Mesenchymal stem cell (in vitro differentiated cells and primary cell): ENCODE measurements at regions not wholly inside any gene's neighbourhood (a gene's known extent, or its start where the extent isn't known, plus 50 kb on each side); places are given as distances from the start of the nearest gene placed in this dataset.

ENCODE experiments used
- DNase-seq: peaks from one replicate; pipeline ENCODE4 v3.0.0-alpha.2; 2013
- H2AFZ ChIP-seq: one replicate; pipeline ENCODE4 v1.6.1; 2013; ENCODE audit warnings: low read depth, mild to moderate bottlenecking, control low read depth, inconsistent platforms, low read length, moderate library complexity
- H2AK5ac ChIP-seq: 2 replicates; pipeline ENCODE4 v1.6.1; 2013; ENCODE audit warnings: low read length, moderate library complexity, mild to moderate bottlenecking, inconsistent platforms; ENCODE audit not compliant: severe bottlenecking
- H2BK120ac ChIP-seq: one replicate; pipeline ENCODE4 v1.6.1; 2013; ENCODE audit warnings: low read depth, mild to moderate bottlenecking, inconsistent platforms, low read length, moderate library complexity
- H2BK12ac ChIP-seq, 2 experiments: one replicate each; pipeline ENCODE4 v1.6.1; 2013; ENCODE audit warnings: inconsistent platforms in 2 of 2, low read length in 2 of 2, mild to moderate bottlenecking in 2 of 2, moderate library complexity in 2 of 2, control low read depth in 1 of 2
- H2BK15ac ChIP-seq: one replicate; pipeline ENCODE4 v1.6.1; 2013; ENCODE audit warnings: mild to moderate bottlenecking, low read depth, inconsistent platforms; ENCODE audit not compliant: poor library complexity, severe bottlenecking
- H2BK5ac ChIP-seq: 2 replicates; pipeline ENCODE4 v1.6.1; 2013; ENCODE audit warnings: low read depth, mild to moderate bottlenecking, low read length, control low read depth, inconsistent platforms; ENCODE audit not compliant: poor library complexity, severe bottlenecking
- H3K14ac ChIP-seq, 2 experiments: one replicate each; pipeline ENCODE4 v1.6.1; 2013; ENCODE audit warnings: inconsistent platforms in 2 of 2, low read length in 2 of 2, control low read depth in 1 of 2, mild to moderate bottlenecking in 1 of 2, moderate library complexity in 1 of 2
- H3K18ac ChIP-seq, 2 experiments: one replicate each; pipeline ENCODE4 v1.6.1; 2013; ENCODE audit warnings: inconsistent platforms in 2 of 2, low read length in 2 of 2, control low read depth in 1 of 2, low read depth in 1 of 2, mild to moderate bottlenecking in 1 of 2
- H3K23ac ChIP-seq, 2 experiments: one replicate each; pipeline ENCODE4 v1.6.1; 2013; ENCODE audit warnings: inconsistent platforms in 2 of 2, low read length in 2 of 2, mild to moderate bottlenecking in 2 of 2, moderate library complexity in 2 of 2, control low read depth in 1 of 2
- H3K27ac ChIP-seq: 2 replicates; pipeline ENCODE4 v1.5.1; 2013; ENCODE audit warnings: mild to moderate bottlenecking, moderate library complexity, low read length, control low read depth, inconsistent platforms; ENCODE audit not compliant: poor library complexity, severe bottlenecking
- H3K27me3 ChIP-seq, 2 experiments: 2 replicates each; pipeline versions ENCODE4 v1.6.1 to v1.7.0; 2013; ENCODE audit warnings: low read length in 2 of 2, mild to moderate bottlenecking in 2 of 2, moderate library complexity in 2 of 2, control low read depth in 1 of 2, inconsistent platforms in 1 of 2; ENCODE audit not compliant: control insufficient read depth in 1 of 2, insufficient read depth in 1 of 2
- H3K36me3 ChIP-seq, 2 experiments: 2 replicates each; pipeline versions ENCODE4 v1.6.1 to v1.7.0; 2013; ENCODE audit warnings: low read length in 2 of 2, control low read depth in 1 of 2, inconsistent platforms in 1 of 2, low read depth in 1 of 2, mild to moderate bottlenecking in 1 of 2; ENCODE audit not compliant: insufficient read depth in 2 of 2, control insufficient read depth in 1 of 2
- H3K4ac ChIP-seq, 2 experiments: one replicate each; pipeline ENCODE4 v1.6.1; 2013; ENCODE audit warnings: inconsistent platforms in 2 of 2, low read length in 2 of 2, mild to moderate bottlenecking in 2 of 2, moderate library complexity in 2 of 2, control low read depth in 1 of 2, low read depth in 1 of 2
- H3K4me1 ChIP-seq: 2 replicates; pipeline ENCODE4 v1.6.1; 2013; ENCODE audit warnings: low read depth, low read length, control low read depth; ENCODE audit not compliant: control insufficient read depth, insufficient read depth
- H3K4me2 ChIP-seq: 2 replicates; pipeline ENCODE4 v1.6.1; 2013; ENCODE audit warnings: low read length, mild to moderate bottlenecking, inconsistent platforms; ENCODE audit not compliant: poor library complexity, severe bottlenecking
- H3K4me3 ChIP-seq, 2 experiments: 2 replicates each; pipeline versions ENCODE4 v1.5.1 to v1.7.0; 2013; ENCODE audit warnings: low read length in 2 of 2, mild to moderate bottlenecking in 2 of 2, control low read depth in 1 of 2, low read depth in 1 of 2; ENCODE audit not compliant: insufficient read depth in 1 of 2
- H3K79me1 ChIP-seq: replicated peaks from 2 replicates; pipeline ENCODE4 v1.6.1; 2013; ENCODE audit warnings: mild to moderate bottlenecking, control low read depth, low read length, inconsistent platforms; ENCODE audit not compliant: poor library complexity, severe bottlenecking
- H3K9ac ChIP-seq: 2 replicates; pipeline ENCODE4 v1.7.0; 2013; ENCODE audit warnings: mild to moderate bottlenecking, low read length, moderate library complexity
- H3K9me3 ChIP-seq: 2 replicates; pipeline ENCODE4 v1.7.0; 2013; ENCODE audit warnings: mild to moderate bottlenecking, low read length; ENCODE audit not compliant: control insufficient read depth
- H4K8ac ChIP-seq: one replicate; pipeline ENCODE4 v1.6.1; 2013; ENCODE audit warnings: inconsistent platforms, mild to moderate bottlenecking, low read length, moderate library complexity
- H4K91ac ChIP-seq: one replicate; pipeline ENCODE4 v1.6.1; 2013; ENCODE audit warnings: mild to moderate bottlenecking, low read length, inconsistent platforms
- WGBS: methylation state at CpG from one replicate; pipeline ENCODE4 v1.1.7; 2013; ENCODE audit warnings: mixed read lengths; 5-methylcytosine and 5-hydroxymethylcytosine counted together

DNA sequence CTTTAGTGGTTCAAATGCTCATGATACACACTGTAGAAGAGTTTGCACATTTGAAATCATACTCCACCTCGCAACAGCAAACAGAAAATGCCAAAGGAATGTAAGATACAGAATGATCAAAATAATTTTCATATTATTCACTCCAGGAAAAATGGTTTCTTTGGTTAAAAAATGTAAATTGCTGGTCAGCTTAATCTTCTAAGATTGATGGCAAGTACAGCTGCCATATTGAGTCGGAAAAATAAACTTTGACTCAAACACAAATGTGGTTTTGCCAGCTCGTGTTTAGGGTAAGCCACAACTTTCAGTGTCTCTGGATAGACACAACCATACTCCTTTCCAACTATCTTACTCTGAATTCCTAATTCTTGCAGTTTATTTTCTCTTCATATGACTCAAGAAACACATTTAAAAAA, 154.9 kb upstream of the SMIM21 start:
- Histone ChIP-seq H2BK15ac (no peak overlapping the region), H3K36me3 (no peaks in the 10 kb centered on the region), H2AK5ac (no peak overlapping the region), H3K9me3 (no peaks in the 10 kb centered on the region), H3K4ac (no peak overlapping the region), H4K8ac (no peak overlapping the region), H2BK120ac (no peak overlapping the region), H3K4me2 (no peak overlapping the region), H3K27me3 (no peaks in the 10 kb centered on the region), H3K27ac (no peak overlapping the region), H3K4me1 (no peaks in the 10 kb centered on the region), H3K18ac (no peak overlapping the region), H2AFZ (no peak overlapping the region), H3K23ac (no peak overlapping the region), H2BK5ac (no peak overlapping the region), H3K4me3 (no peak overlapping the region), H3K14ac (no peak overlapping the region), H4K91ac (no peak overlapping the region), H3K9ac (no peak overlapping the region), H2BK12ac (no peak overlapping the region), H3K79me1 (no peaks in the 10 kb centered on the region)
- 54% methylated on average over 2 of the region's 3 CpGs for WGBS
- no peak for DNase-seq

DNA sequence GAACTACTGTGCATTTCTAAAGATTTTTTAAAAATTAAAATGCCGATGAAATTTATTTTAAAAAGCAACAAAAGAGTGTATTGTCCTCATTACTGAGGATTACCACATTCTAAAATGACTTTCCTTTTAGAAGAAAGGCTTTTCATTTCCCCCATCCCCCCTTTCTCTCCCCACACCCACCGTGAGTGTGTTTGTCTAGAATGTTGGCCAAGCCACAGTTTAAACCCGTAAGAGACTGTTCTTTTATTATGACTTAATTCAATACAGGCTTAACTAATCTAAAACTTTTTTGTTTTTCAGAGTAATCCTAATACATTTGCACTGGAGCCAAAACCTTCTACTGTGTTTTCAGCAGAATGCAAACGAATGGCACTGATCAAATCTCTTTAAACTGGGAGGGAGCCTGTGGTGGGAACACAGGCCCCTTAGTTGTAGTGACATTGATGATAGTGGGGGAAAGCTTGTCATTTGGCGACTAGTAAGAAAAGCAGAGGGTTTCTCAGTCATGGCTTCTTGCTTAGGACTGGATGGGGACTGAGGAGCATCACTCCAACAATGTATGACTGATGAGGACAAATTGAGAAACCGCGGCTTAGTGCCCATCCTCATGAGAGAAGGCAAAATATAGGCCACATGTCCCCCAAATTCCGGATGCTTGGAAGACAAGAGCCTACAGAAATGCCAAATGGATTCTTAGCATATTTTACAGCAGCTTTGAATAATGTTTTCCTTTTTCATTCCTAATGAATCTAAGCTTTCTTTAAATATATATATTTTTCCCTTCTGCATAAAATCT, 154.0 kb upstream of the SMIM21 start:
- H4K8ac ChIP-seq, result no peak overlapping the region
- H3K79me1 ChIP-seq, result no peaks in the 10 kb centered on the region
- H3K4ac ChIP-seq, result no peak overlapping the region
- H3K18ac ChIP-seq, result no peak overlapping the region
- H4K91ac ChIP-seq, result no peak overlapping the region
- H3K27me3 ChIP-seq, result no peaks in the 10 kb centered on the region
- H2BK15ac ChIP-seq, result no peak overlapping the region
- H3K23ac ChIP-seq, result no peak overlapping the region
- no peak overlapping the region for H2AFZ ChIP-seq
- no peak overlapping the region for H2BK5ac ChIP-seq
- no peaks in the 10 kb centered on the region for H3K4me1 ChIP-seq
- no peak overlapping the region for H3K14ac ChIP-seq
- no peak for DNase-seq
- H2BK120ac ChIP-seq, result no peak overlapping the region
- no peak overlapping the region for H3K27ac ChIP-seq
- H3K9me3 ChIP-seq, result no peaks in the 10 kb centered on the region
- H3K4me3 ChIP-seq, result no peak overlapping the region
- no peak overlapping the region for H2BK12ac ChIP-seq
- no peak overlapping the region for H3K9ac ChIP-seq
- no peak overlapping the region for H2AK5ac ChIP-seq
- H3K4me2 ChIP-seq, result no peak overlapping the region
- no peaks in the 10 kb centered on the region for H3K36me3 ChIP-seq
- WGBS, result 90% methylated on average over 6 of the region's 8 CpGs

DNA sequence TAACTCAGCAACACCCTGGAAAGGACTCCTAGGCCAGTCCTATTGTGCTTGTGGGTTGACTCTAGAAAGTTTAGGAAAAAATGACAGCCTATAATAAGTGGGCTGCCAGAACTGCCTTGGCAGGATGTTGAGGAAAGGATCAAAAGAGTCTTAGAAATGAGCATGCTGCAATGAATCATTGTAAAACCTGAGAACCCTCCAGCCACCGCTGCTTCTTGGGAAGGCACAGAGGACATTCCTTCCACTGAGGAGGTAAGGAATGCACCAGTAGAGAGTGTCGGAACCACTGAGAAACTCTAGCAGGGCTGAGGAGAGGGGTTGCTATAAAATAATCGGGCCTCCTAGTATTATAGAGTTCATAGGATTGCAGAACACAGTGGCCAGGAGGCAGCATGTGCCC, 146.7 kb upstream of the SMIM21 start:
- WGBS, result 83% methylated on average over 3 of the region's 3 CpGs
- no peaks in the 10 kb centered on the region for H3K4me1 ChIP-seq

DNA sequence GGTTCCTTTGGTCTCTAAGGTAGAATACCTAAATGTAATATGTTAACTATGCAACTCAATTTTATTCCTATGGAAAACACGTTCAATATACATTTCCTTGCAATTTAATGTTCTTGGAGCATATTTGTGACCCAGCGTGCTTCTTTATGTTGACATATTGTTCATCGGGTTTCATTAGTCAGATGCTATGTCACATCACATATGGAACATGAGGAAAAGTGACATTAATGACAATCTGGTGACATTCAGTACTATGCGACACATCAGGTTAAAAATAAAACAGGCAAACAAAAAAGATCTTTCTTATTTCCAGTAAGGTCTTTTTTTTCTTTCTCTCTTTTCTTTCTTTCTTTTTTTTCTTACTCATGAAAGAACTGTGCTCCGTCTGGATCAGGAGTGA, 135.6 kb upstream of the SMIM21 start:
- Histone ChIP-seq H3K4me2 (no peak overlapping the region), H3K14ac (no peak overlapping the region), H2BK15ac (no peak overlapping the region), H3K4me1 (no peaks in the 10 kb centered on the region), H2BK120ac (no peak overlapping the region), H3K4ac (no peak overlapping the region), H3K79me1 (no peaks in the 10 kb centered on the region), H3K9ac (no peak overlapping the region), H3K27me3 (peaks cover 0 to 19% of the 10 kb centered on the region in 2 experiments), H4K8ac (no peak overlapping the region), H4K91ac (no peak overlapping the region), H2BK12ac (no peak overlapping the region), H2AFZ (no peak overlapping the region), H3K9me3 (no peaks in the 10 kb centered on the region), H2BK5ac (no peak overlapping the region), H3K4me3 (no peak overlapping the region), H2AK5ac (no peak overlapping the region), H3K27ac (no peak overlapping the region), H3K18ac (no peak overlapping the region), H3K36me3 (no peaks in the 10 kb centered on the region), H3K23ac (no peak overlapping the region)
- WGBS, result 93% methylated on average over 5 of the region's 5 CpGs
- no peak for DNase-seq

More for the DNA sequence above, 146.7 kb upstream of the SMIM21 start:
- H2BK5ac ChIP-seq, result no peak overlapping the region
- peaks cover 11% of the 10 kb centered on the region for H3K9me3 ChIP-seq
- no peak overlapping the region for H4K8ac ChIP-seq
- DNase-seq, result no peak
- no peak overlapping the region for H2BK12ac ChIP-seq
- H3K14ac ChIP-seq, result no peak overlapping the region
- H3K27ac ChIP-seq, result no peak overlapping the region
- no peak overlapping the region for H2AFZ ChIP-seq
- no peak overlapping the region for H2BK15ac ChIP-seq
- H3K23ac ChIP-seq, result no peak overlapping the region
- H3K18ac ChIP-seq, result no peak overlapping the region
- H3K27me3 ChIP-seq, result no peaks in the 10 kb centered on the region
- no peaks in the 10 kb centered on the region for H3K36me3 ChIP-seq
- no peak overlapping the region for H3K4me2 ChIP-seq
- H3K4ac ChIP-seq, result no peak overlapping the region
- H4K91ac ChIP-seq, result no peak overlapping the region
- H3K9ac ChIP-seq, result no peak overlapping the region
- no peak overlapping the region for H2BK120ac ChIP-seq
- H3K4me3 ChIP-seq, result no peak overlapping the region
- H2AK5ac ChIP-seq, result no peak overlapping the region
- no peaks in the 10 kb centered on the region for H3K79me1 ChIP-seq
